Ishikawa (cell line): ENCODE measurements at regions not wholly inside any gene's neighbourhood (a gene's known extent, or its start where the extent isn't known, plus 50 kb on each side); places are given as distances from the start of the nearest gene placed in this dataset.

Source experiments
- CREB1 ChIP-seq: IDR thresholded peaks from 2 replicates; pipeline ENCODE4 v1.6.1; 2012; ENCODE audit warnings: low read depth
- EP300 ChIP-seq: IDR thresholded peaks from 2 replicates; pipeline ENCODE4 v1.6.1; 2012; ENCODE audit warnings: borderline replicate concordance
- FOXM1 ChIP-seq: IDR thresholded peaks from 2 replicates; pipeline ENCODE4 v1.6.1; 2012; ENCODE audit warnings: low read depth, borderline replicate concordance
- NFIC ChIP-seq: IDR thresholded peaks from 2 replicates; pipeline ENCODE4 v1.6.1; 2012
- RAD21 ChIP-seq: IDR thresholded peaks from 2 replicates; pipeline ENCODE4 v1.6.1; 2012; ENCODE audit warnings: low read depth
- TF ChIP-seq, protein P1 (sequence below): IDR thresholded peaks from 2 replicates; pipeline ENCODE4 v1.6.1; 2012; ENCODE audit warnings: low read depth, mild to moderate bottlenecking
- TF ChIP-seq, protein P2 (sequence below): IDR thresholded peaks from 2 replicates; pipeline ENCODE4 v1.6.1; 2012

DNA sequence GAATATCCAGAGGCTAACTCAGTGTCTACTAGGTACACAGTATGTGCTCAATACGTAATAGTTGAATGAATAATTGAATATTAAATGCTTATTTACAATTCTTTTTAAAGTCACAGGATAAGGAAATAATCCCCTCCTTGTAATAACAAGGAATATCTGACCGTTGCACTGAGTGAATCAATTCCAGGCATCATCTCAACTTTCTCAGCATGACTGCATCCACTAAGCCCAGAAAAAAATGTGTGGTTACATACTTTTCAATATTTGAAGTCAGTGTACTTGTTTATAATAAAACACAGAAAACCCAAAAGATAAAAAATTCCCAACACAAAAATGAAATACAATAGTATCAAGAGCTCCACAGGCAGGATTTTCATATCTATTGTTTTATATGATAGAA, 105.4 kb downstream of the TMEM144 start:
- TF ChIP-seq NFIC (no peak), CREB1 (no peak), EP300 (no peak), FOXM1 (no peak), RAD21 (no peak)
- TF ChIP-seq, protein P1, sequence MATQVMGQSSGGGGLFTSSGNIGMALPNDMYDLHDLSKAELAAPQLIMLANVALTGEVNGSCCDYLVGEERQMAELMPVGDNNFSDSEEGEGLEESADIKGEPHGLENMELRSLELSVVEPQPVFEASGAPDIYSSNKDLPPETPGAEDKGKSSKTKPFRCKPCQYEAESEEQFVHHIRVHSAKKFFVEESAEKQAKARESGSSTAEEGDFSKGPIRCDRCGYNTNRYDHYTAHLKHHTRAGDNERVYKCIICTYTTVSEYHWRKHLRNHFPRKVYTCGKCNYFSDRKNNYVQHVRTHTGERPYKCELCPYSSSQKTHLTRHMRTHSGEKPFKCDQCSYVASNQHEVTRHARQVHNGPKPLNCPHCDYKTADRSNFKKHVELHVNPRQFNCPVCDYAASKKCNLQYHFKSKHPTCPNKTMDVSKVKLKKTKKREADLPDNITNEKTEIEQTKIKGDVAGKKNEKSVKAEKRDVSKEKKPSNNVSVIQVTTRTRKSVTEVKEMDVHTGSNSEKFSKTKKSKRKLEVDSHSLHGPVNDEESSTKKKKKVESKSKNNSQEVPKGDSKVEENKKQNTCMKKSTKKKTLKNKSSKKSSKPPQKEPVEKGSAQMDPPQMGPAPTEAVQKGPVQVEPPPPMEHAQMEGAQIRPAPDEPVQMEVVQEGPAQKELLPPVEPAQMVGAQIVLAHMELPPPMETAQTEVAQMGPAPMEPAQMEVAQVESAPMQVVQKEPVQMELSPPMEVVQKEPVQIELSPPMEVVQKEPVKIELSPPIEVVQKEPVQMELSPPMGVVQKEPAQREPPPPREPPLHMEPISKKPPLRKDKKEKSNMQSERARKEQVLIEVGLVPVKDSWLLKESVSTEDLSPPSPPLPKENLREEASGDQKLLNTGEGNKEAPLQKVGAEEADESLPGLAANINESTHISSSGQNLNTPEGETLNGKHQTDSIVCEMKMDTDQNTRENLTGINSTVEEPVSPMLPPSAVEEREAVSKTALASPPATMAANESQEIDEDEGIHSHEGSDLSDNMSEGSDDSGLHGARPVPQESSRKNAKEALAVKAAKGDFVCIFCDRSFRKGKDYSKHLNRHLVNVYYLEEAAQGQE: no peak
- TF ChIP-seq, protein P2, sequence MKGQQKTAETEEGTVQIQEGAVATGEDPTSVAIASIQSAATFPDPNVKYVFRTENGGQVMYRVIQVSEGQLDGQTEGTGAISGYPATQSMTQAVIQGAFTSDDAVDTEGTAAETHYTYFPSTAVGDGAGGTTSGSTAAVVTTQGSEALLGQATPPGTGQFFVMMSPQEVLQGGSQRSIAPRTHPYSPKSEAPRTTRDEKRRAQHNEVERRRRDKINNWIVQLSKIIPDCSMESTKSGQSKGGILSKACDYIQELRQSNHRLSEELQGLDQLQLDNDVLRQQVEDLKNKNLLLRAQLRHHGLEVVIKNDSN: no peak
